Ovary (tissue), 7 donors: ENCODE measurements at regions not wholly inside any gene's neighbourhood (a gene's known extent, or its start where the extent isn't known, plus 50 kb on each side); places are given as distances from the start of the nearest gene placed in this dataset.

Source experiments
- DNase-seq, 5 donors: peaks; one replicate each; pipeline ENCODE4 v3.0.0-alpha.2; 2019 to 2020
- H3K27ac ChIP-seq, 2 donors: fragments of 200-600 bp; one replicate each; pipeline versions ENCODE4 v1.5.1 to v1.8.0; 2019 to 2022
- H3K27me3 ChIP-seq: fragments of 200-600 bp; one replicate; pipeline ENCODE4 v1.8.0; 2022
- H3K36me3 ChIP-seq: fragments of 200-600 bp; sonication (generic); one replicate; pipeline ENCODE4 v1.5.1; 2019
- H3K4me1 ChIP-seq: one replicate; pipeline ENCODE4 v1.8.1; 2013; ENCODE audit warnings: mild to moderate bottlenecking, moderate library complexity; ENCODE audit not compliant: insufficient read depth
- H3K4me3 ChIP-seq: fragments of 200-600 bp; sonication (generic); one replicate; pipeline ENCODE4 v1.5.1; 2017
- H3K9me3 ChIP-seq, 2 donors: fragments of 200-600 bp in 1 of 2; sonication (generic) in 1 of 2; one replicate each; pipeline versions ENCODE4 v1.5.1 to v1.8.1; 2013 to 2019; ENCODE audit warnings: mild to moderate bottlenecking in 1 of 2, moderate library complexity in 1 of 2
- CTCF ChIP-seq, 3 donors: fragments of 450-650 bp in 2 of 3; fragments of 200-600 bp in 1 of 3; IDR thresholded peaks; one replicate each; pipeline versions ENCODE4 v1.5.1 to v1.8.0; 2016 to 2022; ENCODE audit warnings: antibody characterized with exemption in 3 of 3, mild to moderate bottlenecking in 1 of 3
- EP300 ChIP-seq: sonication (generic); formaldehyde crosslinking; IDR thresholded peaks from one replicate; pipeline ENCODE4 v1.6.1; 2017; ENCODE audit warnings: antibody characterized with exemption
- POLR2A ChIP-seq: fragments of 450-650 bp; IDR thresholded peaks from one replicate; pipeline ENCODE4 v1.6.1; 2017; ENCODE audit warnings: antibody characterized with exemption, mild to moderate bottlenecking, moderate library complexity
- WGBS, 3 donors: extraction: QIAGEN DNeasy Blood & Tissue Kit in 1 of 3; methylation state at CpG; one replicate each; pipeline versions ENCODE4 v1.1.5 to v1.1.7; 2013 to 2017; 5-methylcytosine and 5-hydroxymethylcytosine counted together
- intact Hi-C, 4 donors: fragments of 100-400 bp; cut with DNase I; formaldehyde crosslinking; loops; one replicate each; pipeline versions ENCODE4 v1.11.0 to v1.15.1; 2022 to 2023
- donor health status: DM: no; HTN: no; CAD: no; lungs with moderate emphysema.
- donor health status: DM: no; HTN: no; CAD: no.
- donor health status: Bipolar disorder and iron deficiency.
- donor health status: DM: no; HTN: no; CAD: no.
- donor health status: DM: yes; HTN: yes; CAD: no.

GRCh38 chr1:234684856-234685255 lies 74.9 kb upstream of the IRF2BP2 start:
- Histone ChIP-seq H3K27me3 (no peaks in the 10 kb centered on the region), H3K36me3 (no peaks in the 10 kb centered on the region), H3K27ac (no peak overlapping the region), H3K4me1 (peaks cover 3% of the 10 kb centered on the region), H3K4me3 (no peak overlapping the region), H3K9me3 (no peaks in the 10 kb centered on the region)
- intact Hi-C loops = no loop called here
- TF ChIP-seq POLR2A = no peak
- no peak for TF ChIP-seq EP300
- no peak for TF ChIP-seq CTCF (IDR thresholded peaks at IDR 0.05)
- peak in 1 of 5 donors; percentile 60 for DNase-seq
- 96 to 97% (median 96%) methylated on average over 2 of the region's 2 CpGs for WGBS, 3 donors

- H3K9me3 ChIP-seq = no peaks in the 10 kb centered on the region
- TF ChIP-seq CTCF (IDR thresholded peaks at IDR 0.05) (no peak), POLR2A (no peak), EP300 (no peak)
- intact Hi-C loops = no loop called here
- no peak overlapping the region for H3K4me3 ChIP-seq
- 16 to 25% (median 17%) methylated on average over 10 of the region's 10 CpGs for WGBS, 3 donors
- peak overlapping the region in 1 of 2 donors; percentile 47 for H3K27ac ChIP-seq
- no peaks in the 10 kb centered on the region for H3K27me3 ChIP-seq
- DNase-seq = peak; percentile 43 to 74 (median 57)
- H3K36me3 ChIP-seq = no peaks in the 10 kb centered on the region
- H3K4me1 ChIP-seq = peaks cover 3% of the 10 kb centered on the region
These were observed 74.1 kb upstream of the IRF2BP2 start for GRCh38 chr1:234683861-234684632.

GRCh38 chr1:234683127-234683860 lies 73.3 kb upstream of the IRF2BP2 start:
- no peaks in the 10 kb centered on the region for H3K9me3 ChIP-seq
- intact Hi-C loops = no loop called here
- peak in 2 of 5 donors; percentile 38 to 44 for DNase-seq
- no peaks in the 10 kb centered on the region for H3K27me3 ChIP-seq
- peaks cover 3% of the 10 kb centered on the region for H3K4me1 ChIP-seq
- 69 to 94% (median 78%) methylated on average over 2 of the region's 2 CpGs for WGBS, 3 donors
- no peaks in the 10 kb centered on the region for H3K36me3 ChIP-seq
- no peak overlapping the region for H3K4me3 ChIP-seq
- TF ChIP-seq POLR2A (no peak), CTCF (IDR thresholded peaks at IDR 0.05) (no peak), EP300 (no peak)
- peak overlapping the region in 1 of 2 donors; percentile 47 for H3K27ac ChIP-seq

- 81 to 96% (median 87%) methylated on average over 2 of the region's 2 CpGs for WGBS, 3 donors
These were observed 72.0 kb upstream of the IRF2BP2 start for GRCh38 chr1:234681990-234682389.

More at GRCh38 chr1:234681990-234682389, 72.0 kb upstream of the IRF2BP2 start:
- no peak for TF ChIP-seq CTCF (IDR thresholded peaks at IDR 0.05)
- TF ChIP-seq POLR2A = no peak
- TF ChIP-seq EP300 = no peak
- H3K4me3 ChIP-seq = no peak overlapping the region
- H3K27ac ChIP-seq = no peak overlapping the region
- H3K36me3 ChIP-seq = no peaks in the 10 kb centered on the region
- no peaks in the 10 kb centered on the region for H3K9me3 ChIP-seq
- no peak for DNase-seq
- peaks cover 3% of the 10 kb centered on the region for H3K4me1 ChIP-seq
- intact Hi-C loops = no loop called here
- H3K27me3 ChIP-seq = no peaks in the 10 kb centered on the region
